ENCODE measurements at regions not wholly inside any gene's neighbourhood (a gene's known extent, or its start where the extent isn't known, plus 50 kb on each side); places are given as distances from the start of the nearest gene placed in this dataset.

DNA sequence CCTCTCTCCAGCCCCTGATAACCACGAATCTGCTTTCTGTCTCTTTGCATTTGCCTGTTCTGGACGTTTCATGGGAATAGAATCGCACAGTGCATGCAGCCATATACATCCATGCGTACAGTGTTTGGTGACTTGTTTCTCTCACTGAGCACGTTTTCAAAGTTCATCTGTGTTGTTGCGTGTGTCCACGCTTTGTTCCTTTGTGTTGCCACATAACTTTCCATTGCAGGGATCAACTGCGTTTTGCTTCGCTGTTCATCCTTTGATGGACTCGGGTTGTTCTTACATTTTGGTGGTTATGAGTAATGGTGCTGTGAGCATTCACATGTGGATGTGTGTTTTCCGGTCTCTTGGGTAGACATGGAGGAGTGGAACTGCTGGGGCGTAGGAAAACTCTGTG lies 56.4 kb upstream of the TAMM41 start:
- Histone ChIP-seq H3K4me1 (no peaks in the 10 kb centered on the region), H3K27me3 (peaks cover 0 to 12% (median 0%) of the 10 kb centered on the region in 3 donors), H3K9me3 (no peaks in the 10 kb centered on the region), H3K4me3 (no peak overlapping the region), H3K36me3 (no peaks in the 10 kb centered on the region), H3K27ac (no peak overlapping the region)
- TF ChIP-seq POLR2AphosphoS5 (IDR thresholded peaks at IDR 0.05) (no peak), EP300 (IDR thresholded peaks at IDR 0.05) (no peak)
- TF ChIP-seq, protein P1, sequence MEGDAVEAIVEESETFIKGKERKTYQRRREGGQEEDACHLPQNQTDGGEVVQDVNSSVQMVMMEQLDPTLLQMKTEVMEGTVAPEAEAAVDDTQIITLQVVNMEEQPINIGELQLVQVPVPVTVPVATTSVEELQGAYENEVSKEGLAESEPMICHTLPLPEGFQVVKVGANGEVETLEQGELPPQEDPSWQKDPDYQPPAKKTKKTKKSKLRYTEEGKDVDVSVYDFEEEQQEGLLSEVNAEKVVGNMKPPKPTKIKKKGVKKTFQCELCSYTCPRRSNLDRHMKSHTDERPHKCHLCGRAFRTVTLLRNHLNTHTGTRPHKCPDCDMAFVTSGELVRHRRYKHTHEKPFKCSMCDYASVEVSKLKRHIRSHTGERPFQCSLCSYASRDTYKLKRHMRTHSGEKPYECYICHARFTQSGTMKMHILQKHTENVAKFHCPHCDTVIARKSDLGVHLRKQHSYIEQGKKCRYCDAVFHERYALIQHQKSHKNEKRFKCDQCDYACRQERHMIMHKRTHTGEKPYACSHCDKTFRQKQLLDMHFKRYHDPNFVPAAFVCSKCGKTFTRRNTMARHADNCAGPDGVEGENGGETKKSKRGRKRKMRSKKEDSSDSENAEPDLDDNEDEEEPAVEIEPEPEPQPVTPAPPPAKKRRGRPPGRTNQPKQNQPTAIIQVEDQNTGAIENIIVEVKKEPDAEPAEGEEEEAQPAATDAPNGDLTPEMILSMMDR (IDR thresholded peaks at IDR 0.05), result no peak
- 73 to 79% (median 75%) methylated on average over 12 of the region's 12 CpGs for WGBS, 5 donors
- intact Hi-C loops (cut with DNase I; ENCODE audit: low total_unique reads), result no loop called here
- no peak for DNase-seq

DNA sequence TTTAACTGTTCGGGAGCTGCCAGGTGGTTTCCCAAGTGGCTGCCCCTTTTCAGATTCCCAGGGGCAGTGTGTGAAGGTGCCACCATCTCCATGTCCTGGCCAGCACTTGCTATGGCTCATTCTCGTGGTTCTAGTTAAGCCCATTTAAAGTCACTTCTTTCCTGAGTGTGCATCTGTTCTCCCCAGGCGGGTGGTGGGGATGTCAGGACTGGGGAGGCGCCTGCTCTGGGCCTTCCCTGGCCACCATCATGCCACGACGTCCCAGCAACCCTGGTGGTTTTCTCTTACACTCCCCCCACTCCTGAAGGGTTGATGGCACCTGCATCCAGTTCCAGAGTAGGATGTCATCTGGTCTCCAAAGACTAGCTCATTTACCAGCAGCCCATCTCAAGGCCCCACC lies 56.8 kb upstream of the TAMM41 start:
- WGBS, 5 donors, result 67 to 81% (median 74%) methylated on average over 6 of the region's 6 CpGs
- no peak overlapping the region for H3K4me3 ChIP-seq
- H3K27me3 ChIP-seq, result peaks cover 0 to 12% (median 0%) of the 10 kb centered on the region in 3 donors
- no peak overlapping the region for H3K27ac ChIP-seq
- DNase-seq, result no peak
- H3K36me3 ChIP-seq, result no peaks in the 10 kb centered on the region
- intact Hi-C loops (cut with DNase I; ENCODE audit: low total_unique reads), result no loop called here
- H3K4me1 ChIP-seq, result no peaks in the 10 kb centered on the region
- TF ChIP-seq POLR2AphosphoS5 (IDR thresholded peaks at IDR 0.05) (no peak), EP300 (IDR thresholded peaks at IDR 0.05) (no peak), POLR2A (IDR thresholded peaks at IDR 0.05) (no peak)
- TF ChIP-seq, protein P1 (IDR thresholded peaks at IDR 0.05), result no peak
- H3K9me3 ChIP-seq, result no peaks in the 10 kb centered on the region

DNA sequence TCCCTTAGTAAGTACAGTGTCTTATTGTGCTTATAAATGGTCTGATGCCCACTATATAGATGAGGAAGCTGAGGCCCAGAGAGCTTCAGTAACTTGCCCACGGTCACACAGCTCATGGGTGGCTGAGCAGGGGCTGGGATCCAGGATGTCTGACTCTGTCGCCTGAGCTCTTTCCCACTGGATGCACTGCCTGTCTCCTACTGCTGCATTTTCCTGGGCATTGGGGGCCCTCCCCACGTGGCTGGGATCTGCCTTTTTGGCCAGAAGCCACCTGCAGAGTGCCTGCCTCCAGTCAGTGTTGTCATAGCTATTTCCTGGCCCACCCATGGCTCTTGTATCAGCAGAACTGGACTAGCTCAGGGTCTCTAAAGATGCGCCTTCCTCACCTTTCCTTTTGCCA lies 57.5 kb upstream of the TAMM41 start:
- Histone ChIP-seq H3K4me1 (no peaks in the 10 kb centered on the region), H3K36me3 (no peaks in the 10 kb centered on the region), H3K4me3 (no peak overlapping the region), H3K27me3 (peaks cover 0 to 12% (median 0%) of the 10 kb centered on the region in 3 donors), H3K9me3 (no peaks in the 10 kb centered on the region), H3K27ac (no peak overlapping the region)
- DNase-seq, result no peak
- 53 to 76% (median 64%) methylated on average over 4 of the region's 4 CpGs for WGBS, 5 donors
- intact Hi-C loops (cut with DNase I; ENCODE audit: low total_unique reads), result no loop called here
- TF ChIP-seq POLR2AphosphoS5 (IDR thresholded peaks at IDR 0.05) (no peak), POLR2A (IDR thresholded peaks at IDR 0.05) (no peak), EP300 (IDR thresholded peaks at IDR 0.05) (no peak)
- TF ChIP-seq, protein P1 (IDR thresholded peaks at IDR 0.05), result no peak

DNA sequence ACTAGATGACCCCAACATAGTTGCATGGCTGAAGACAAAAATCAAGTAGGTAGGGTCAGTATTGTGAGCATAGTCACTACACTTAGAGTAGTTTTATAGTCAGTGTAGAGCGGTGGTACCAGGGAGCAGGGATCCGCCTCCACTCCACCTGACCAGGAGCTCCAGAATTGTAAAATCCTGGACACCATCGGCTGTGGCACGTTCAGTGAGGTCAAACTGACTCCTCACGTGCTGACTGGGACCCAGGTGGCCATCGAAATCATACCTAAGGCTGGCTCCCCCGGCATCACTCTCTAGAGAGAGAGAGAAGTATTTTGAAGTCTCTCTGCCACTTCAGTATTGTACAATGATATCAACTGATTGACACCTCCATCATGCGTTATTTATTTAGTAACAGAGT lies 59.7 kb upstream of the TAMM41 start:
- no peaks in the 10 kb centered on the region for H3K9me3 ChIP-seq
- H3K4me1 ChIP-seq, result no peaks in the 10 kb centered on the region
- H3K27me3 ChIP-seq, result peaks cover 0 to 8% (median 0%) of the 10 kb centered on the region in 3 donors
- no peaks in the 10 kb centered on the region for H3K36me3 ChIP-seq
- no peak overlapping the region for H3K27ac ChIP-seq
- intact Hi-C loops (cut with DNase I; ENCODE audit: low total_unique reads), result no loop called here
- 79 to 90% (median 83%) methylated on average over 8 of the region's 8 CpGs for WGBS, 5 donors
- no peak for DNase-seq
- no peak overlapping the region for H3K4me3 ChIP-seq
- no peak for TF ChIP-seq POLR2AphosphoS5 (IDR thresholded peaks at IDR 0.05)
- no peak for TF ChIP-seq EP300 (IDR thresholded peaks at IDR 0.05)
- TF ChIP-seq POLR2A (IDR thresholded peaks at IDR 0.05), result no peak
- TF ChIP-seq, protein P1 (IDR thresholded peaks at IDR 0.05), result no peak
